HepG2 (cell line): ENCODE measurements at regions not wholly inside any gene's neighbourhood (a gene's known extent, or its start where the extent isn't known, plus 50 kb on each side); places are given as distances from the start of the nearest gene placed in this dataset.

Source experiments
- ATAC-seq: fragments of 200-7000 bp; cut with Tn5 transposase; 3 replicates; pipeline ENCODE4 v1.9.1; 2020; ENCODE audit warnings: mild to moderate bottlenecking, moderate library complexity
- BruUV-seq: library from RNA; stranded (reverse); fragments of 400-500 nt; replicated peaks from 2 replicates; lab custom pipeline; 2021; lab: Mats Ljungman, UMichigan
- CTCF ChIA-PET: fragments of 300-600 bp; formaldehyde crosslinking; extraction: SDS; loops from one replicate; lab custom pipeline; 2021; ENCODE audit warnings: low total read pairs, inconsistent platforms, low intra/inter-chr PET ratio; lab: Yijun Ruan, JAX
- POLR2A ChIA-PET: fragments of 350-600 bp; sonication (Branson Sonifier 250); formaldehyde crosslinking; loops from one replicate; lab custom pipeline; 2020; ENCODE audit warnings: antibody characterized with exemption, inconsistent platforms; lab: Yijun Ruan, JAX
- DNase-seq: peaks from one replicate; pipeline ENCODE4 v3.0.0-alpha.2; 2015; ENCODE audit warnings: low spot score
- FAIRE-seq: peaks from 3 replicates; lab custom pipeline; 2011; peaks lifted over from hg19 to GRCh38; lab: Jason Lieb, UNC
- H2AFZ ChIP-seq: one replicate; pipeline ENCODE4 v1.6.1; 2011; ENCODE audit warnings: low read length, inconsistent platforms
- H3K27ac ChIP-seq: fragments of 300-600 bp; 3 replicates; pipeline ENCODE4 v1.8.0; 2011; ENCODE audit warnings: mixed run types, mild to moderate bottlenecking, mixed read lengths, low read length, inconsistent platforms; ENCODE audit not compliant: insufficient read depth; ENCODE audit errors: extremely low read length
- H3K27me3 ChIP-seq, 2 experiments: fragments of 200-600 bp in 1 of 2; 2 replicates in 1 of 2; 3 replicates in 1 of 2; pipeline versions ENCODE4 v1.6.0 to v1.8.0; 2011; ENCODE audit warnings: low read length in 2 of 2, mild to moderate bottlenecking in 2 of 2, moderate library complexity in 2 of 2, inconsistent platforms in 1 of 2; ENCODE audit not compliant: insufficient read depth in 2 of 2, control insufficient read depth in 1 of 2
- H3K36me3 ChIP-seq, 2 experiments: fragments of 200-600 bp in 1 of 2; replicated peaks in 1 of 2; 2 replicates in 1 of 2; 3 replicates in 1 of 2; pipeline versions ENCODE4 v1.5.1 to v1.8.0; 2011; ENCODE audit warnings: low read length in 2 of 2, inconsistent platforms in 1 of 2; ENCODE audit not compliant: insufficient read depth in 2 of 2, control insufficient read depth in 1 of 2
- H3K4me1 ChIP-seq: 2 replicates; pipeline ENCODE4 v1.5.1; 2012; ENCODE audit warnings: low read length, inconsistent platforms; ENCODE audit not compliant: insufficient read depth
- H3K4me2 ChIP-seq: 2 replicates; pipeline ENCODE4 v1.6.0; 2011; ENCODE audit warnings: low read depth, low read length, inconsistent platforms
- H3K4me3 ChIP-seq, 3 experiments: fragments of 200-600 bp in 1 of 3; sonication (generic), shearing (Covaris generic) in 1 of 3; replicated peaks in 1 of 3; 2 replicates each; pipeline ENCODE4 v1.5.1; 2011 to 2016; ENCODE audit warnings: low read length in 3 of 3, inconsistent platforms in 2 of 3, low read depth in 2 of 3, mild to moderate bottlenecking in 2 of 3, control low read depth in 1 of 3, mixed read lengths in 1 of 3; ENCODE audit not compliant: insufficient read depth in 1 of 3
- H3K79me2 ChIP-seq: one replicate; pipeline ENCODE4 v1.6.1; 2011; ENCODE audit warnings: low read length, inconsistent platforms; ENCODE audit not compliant: insufficient read depth
- H3K9ac ChIP-seq: 2 replicates; pipeline ENCODE4 v1.6.0; 2011; ENCODE audit warnings: mild to moderate bottlenecking, low read depth, low read length, inconsistent platforms; ENCODE audit not compliant: insufficient read depth
- H3K9me3 ChIP-seq: 2 replicates; pipeline ENCODE4 v1.5.1; 2012; ENCODE audit warnings: mild to moderate bottlenecking, low read length
- H4K20me1 ChIP-seq: 2 replicates; pipeline ENCODE4 v1.6.0; 2011; ENCODE audit warnings: inconsistent platforms, mild to moderate bottlenecking, low read length, moderate library complexity; ENCODE audit not compliant: insufficient read depth
- ATAD3A ChIP-seq: sonication (generic); formaldehyde crosslinking; IDR thresholded peaks from 2 replicates; pipeline ENCODE4 v1.4.0; 2020; ENCODE audit warnings: missing genetic modification reagents
- DNMT3B ChIP-seq: conservative IDR thresholded peaks from 2 replicates; pipeline ENCODE4 v1.6.1; 2016; ENCODE audit warnings: missing biosample characterization, control low read depth
- HNF4A ChIP-seq: sonication (generic); formaldehyde crosslinking; IDR thresholded peaks from 2 replicates; pipeline ENCODE4 v1.4.0; 2020; ENCODE audit warnings: missing genetic modification reagents
- SIX4 ChIP-seq: sonication (generic); formaldehyde crosslinking; IDR thresholded peaks from 2 replicates; pipeline ENCODE4 v1.4.0; 2020; ENCODE audit warnings: missing genetic modification reagents
- UBTF ChIP-seq: sonication (generic); formaldehyde crosslinking; IDR thresholded peaks from 2 replicates; pipeline ENCODE4 v1.4.0; 2020; ENCODE audit warnings: mild to moderate bottlenecking, missing genetic modification reagents
- YY1 ChIP-seq: IDR thresholded peaks from 2 replicates; pipeline ENCODE4 v1.6.1; 2011; ENCODE audit warnings: low read length, low read depth, moderate library complexity, mild to moderate bottlenecking; ENCODE audit not compliant: insufficient read depth, insufficient replicate concordance
- WGBS: methylation state at CpG from one replicate; pipeline ENCODE4 v1.1.6; 2017; ENCODE audit warnings: low lambda C conversion rate; 5-methylcytosine and 5-hydroxymethylcytosine counted together
- in situ Hi-C: cut with HindIII; loops from 2 replicates; pipeline ENCODE4 v1.10.0; 2017; ENCODE audit warnings: low pct_unique_long_range_greater_than_20kb; ENCODE audit not compliant: extremely low pct_ligation_motif_present
- intact Hi-C: fragments of 100-400 bp; cut with micrococcal nuclease; formaldehyde crosslinking; loops from one replicate; pipeline ENCODE4 v1.10.0; 2022; ENCODE audit not compliant: unreplicated experiment
- TF ChIP-seq, protein P1 (sequence below), 2 experiments: IDR thresholded peaks; 2 replicates each; pipeline ENCODE4 v1.6.1; 2011 to 2012; ENCODE audit warnings: low read length in 2 of 2, borderline replicate concordance in 1 of 2, low read depth in 1 of 2, mild to moderate bottlenecking in 1 of 2, moderate library complexity in 1 of 2

GRCh38 chr4:151946718-151947117 is 185.9 kb upstream of the GATB start (continued):
- TF ChIP-seq UBTF (CRISPR knock-in tag) (no peak), YY1 (no peak), HNF4A (CRISPR knock-in tag) (no peak), DNMT3B (CRISPR knock-in tag) (no peak)

DNA sequence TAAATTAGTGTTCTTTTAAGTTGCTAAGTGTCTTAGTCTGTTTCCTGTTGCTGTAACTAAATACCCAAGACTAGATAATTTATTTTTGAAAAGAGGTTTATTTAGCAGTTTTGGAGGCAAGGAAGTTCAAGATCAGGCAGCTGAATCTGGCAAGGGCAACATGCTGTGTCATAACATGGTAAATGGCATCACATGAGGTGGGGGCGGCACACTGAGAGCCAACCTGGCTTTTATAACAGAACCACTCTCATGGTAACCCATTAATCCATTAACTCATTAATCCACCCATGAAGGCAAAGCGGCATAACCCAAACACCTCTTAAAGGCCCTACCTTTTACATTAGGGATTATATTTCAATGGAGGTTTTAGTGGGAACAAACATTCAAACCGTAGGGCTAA is 182.2 kb upstream of the GATB start:
- in situ Hi-C loops (no loop called here), intact Hi-C loops (no loop called here)
- no peak overlapping the region for H3K27ac ChIP-seq
- H2AFZ ChIP-seq, result no peak overlapping the region
- CTCF ChIA-PET, result no interaction called here
- ATAC-seq, result no peak
- no TSS peak for BruUV-seq
- H4K20me1 ChIP-seq, result no peaks in the 10 kb centered on the region
- no peaks in the 10 kb centered on the region for H3K4me1 ChIP-seq
- 38% methylated on average over 3 of the region's 3 CpGs for WGBS
- H3K4me2 ChIP-seq, result no peak overlapping the region
- H3K9me3 ChIP-seq, result peaks cover 22% of the 10 kb centered on the region
- DNase-seq, result no peak
- POLR2A ChIA-PET, result no interaction called here
- no peaks in the 10 kb centered on the region for H3K27me3 ChIP-seq
- no peaks in the 10 kb centered on the region for H3K36me3 ChIP-seq
- no peak for TF ChIP-seq ATAD3A
- TF ChIP-seq, protein P1, sequence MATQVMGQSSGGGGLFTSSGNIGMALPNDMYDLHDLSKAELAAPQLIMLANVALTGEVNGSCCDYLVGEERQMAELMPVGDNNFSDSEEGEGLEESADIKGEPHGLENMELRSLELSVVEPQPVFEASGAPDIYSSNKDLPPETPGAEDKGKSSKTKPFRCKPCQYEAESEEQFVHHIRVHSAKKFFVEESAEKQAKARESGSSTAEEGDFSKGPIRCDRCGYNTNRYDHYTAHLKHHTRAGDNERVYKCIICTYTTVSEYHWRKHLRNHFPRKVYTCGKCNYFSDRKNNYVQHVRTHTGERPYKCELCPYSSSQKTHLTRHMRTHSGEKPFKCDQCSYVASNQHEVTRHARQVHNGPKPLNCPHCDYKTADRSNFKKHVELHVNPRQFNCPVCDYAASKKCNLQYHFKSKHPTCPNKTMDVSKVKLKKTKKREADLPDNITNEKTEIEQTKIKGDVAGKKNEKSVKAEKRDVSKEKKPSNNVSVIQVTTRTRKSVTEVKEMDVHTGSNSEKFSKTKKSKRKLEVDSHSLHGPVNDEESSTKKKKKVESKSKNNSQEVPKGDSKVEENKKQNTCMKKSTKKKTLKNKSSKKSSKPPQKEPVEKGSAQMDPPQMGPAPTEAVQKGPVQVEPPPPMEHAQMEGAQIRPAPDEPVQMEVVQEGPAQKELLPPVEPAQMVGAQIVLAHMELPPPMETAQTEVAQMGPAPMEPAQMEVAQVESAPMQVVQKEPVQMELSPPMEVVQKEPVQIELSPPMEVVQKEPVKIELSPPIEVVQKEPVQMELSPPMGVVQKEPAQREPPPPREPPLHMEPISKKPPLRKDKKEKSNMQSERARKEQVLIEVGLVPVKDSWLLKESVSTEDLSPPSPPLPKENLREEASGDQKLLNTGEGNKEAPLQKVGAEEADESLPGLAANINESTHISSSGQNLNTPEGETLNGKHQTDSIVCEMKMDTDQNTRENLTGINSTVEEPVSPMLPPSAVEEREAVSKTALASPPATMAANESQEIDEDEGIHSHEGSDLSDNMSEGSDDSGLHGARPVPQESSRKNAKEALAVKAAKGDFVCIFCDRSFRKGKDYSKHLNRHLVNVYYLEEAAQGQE (IDR thresholded peaks at IDR 0.05; ENCODE audit: borderline replicate concordance in 1 of 2, low read depth in 1 of 2, low read length in 2 of 2), result no peak
- TF ChIP-seq SIX4 (CRISPR knock-in tag), result no peak
- no peak for FAIRE-seq
- H3K79me2 ChIP-seq, result no peaks in the 10 kb centered on the region
- no peak overlapping the region for H3K9ac ChIP-seq
- H3K4me3 ChIP-seq, result no peak overlapping the region
